MV-4-11 (cell line): ENCODE measurements at regions not wholly inside any gene's neighbourhood (a gene's known extent, or its start where the extent isn't known, plus 50 kb on each side); places are given as distances from the start of the nearest gene placed in this dataset.
A peak's percentile ranks its signal among the peaks of the same experiment; 100 is the strongest.

Experiments
- DNase-seq: peaks from one replicate; lab custom pipeline; 2025; lab: John Stamatoyannopoulos, UW

DNA sequence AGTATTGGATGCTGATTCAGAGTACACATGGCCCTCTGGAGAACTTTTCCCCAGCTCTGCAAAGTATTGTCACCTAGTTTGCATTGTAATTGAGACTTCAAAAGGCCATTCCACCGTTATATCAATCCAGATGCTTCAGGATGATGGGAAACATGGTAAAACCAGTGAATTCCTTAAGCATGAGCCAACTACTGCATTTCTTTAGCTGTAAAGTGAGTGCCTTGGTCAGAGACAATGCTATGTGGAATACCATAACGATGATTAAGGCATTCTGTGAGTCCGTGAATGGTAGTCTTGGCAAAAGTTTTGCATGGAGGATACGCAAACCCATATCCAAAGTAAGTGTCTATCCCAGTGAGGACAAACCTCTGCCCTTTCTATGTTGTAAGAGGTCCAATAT lies 355.2 kb downstream of the DCAF12L2 start:
- DNase-seq = no peak

DNA sequence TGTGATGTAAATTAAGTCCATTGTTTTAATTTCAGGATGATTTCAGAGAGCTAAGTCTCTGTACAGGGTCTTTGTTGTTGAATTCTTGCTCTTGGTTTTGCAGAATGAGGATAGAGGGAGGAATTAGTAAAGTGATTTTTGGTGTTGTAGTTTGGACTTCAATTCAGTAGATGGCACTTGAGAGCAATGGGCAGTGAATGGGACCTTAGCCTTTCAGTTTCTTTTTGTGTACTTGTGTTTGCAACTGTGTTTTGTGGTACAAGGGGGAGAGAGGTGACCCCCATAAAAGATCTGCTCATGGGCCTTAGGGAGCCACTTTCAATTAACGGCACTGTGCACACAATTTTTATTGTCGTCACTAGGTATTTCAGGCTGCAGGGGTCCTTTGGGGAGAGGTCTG lies 340.0 kb downstream of the DCAF12L2 start:
- no peak for DNase-seq

- no peak for DNase-seq
Observed at GRCh38 chrX:125826774-125827451, 339.2 kb downstream of the DCAF12L2 start.

DNA sequence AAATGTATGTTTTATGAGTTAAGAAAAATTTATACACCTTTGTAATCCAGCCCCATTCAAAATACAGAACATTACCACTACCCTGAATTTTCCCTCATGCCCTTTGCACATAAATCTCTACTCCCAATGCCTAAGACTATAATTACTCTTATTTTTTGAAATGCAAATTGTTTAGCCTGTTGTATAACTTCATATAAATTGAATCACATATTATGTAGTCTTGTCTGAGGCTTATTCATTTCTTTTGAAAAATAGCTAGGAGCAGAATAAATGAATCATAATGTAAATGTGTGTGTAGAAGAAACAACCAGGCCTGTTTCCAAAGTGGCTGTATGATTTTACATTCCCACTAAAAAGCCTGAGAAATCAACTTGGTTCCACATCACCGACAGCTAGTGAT lies 319.8 kb downstream of the DCAF12L2 start:
- no peak for DNase-seq

GRCh38 chrX:125850693-125851092 lies 315.4 kb downstream of the DCAF12L2 start:
- no peak for DNase-seq

GRCh38 chrX:125883169-125883568 lies 282.9 kb downstream of the DCAF12L2 start:
- no peak for DNase-seq

DNA sequence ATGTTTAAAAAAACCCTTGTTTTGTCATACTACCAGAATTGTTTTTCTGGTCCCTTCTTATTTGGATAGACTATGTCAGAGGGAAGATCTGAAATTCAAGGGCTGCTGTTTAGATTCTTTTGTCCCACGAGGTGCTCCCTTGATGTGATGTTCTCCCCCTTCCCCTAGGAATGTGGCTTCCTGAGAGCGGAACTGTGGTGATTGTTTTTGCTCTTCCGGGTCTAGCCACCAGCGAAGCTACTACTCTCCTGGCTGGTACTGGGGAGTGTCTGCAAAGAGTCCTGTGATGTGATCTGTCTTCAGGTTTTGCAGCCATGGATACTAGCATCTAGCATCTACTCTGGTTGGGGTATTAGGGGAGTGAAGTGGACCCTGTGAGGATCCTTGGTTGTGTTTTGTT lies 271.1 kb downstream of the DCAF12L2 start:
- no peak for DNase-seq

GRCh38 chrX:125895518-125895917 lies 270.6 kb downstream of the DCAF12L2 start:
- DNase-seq = no peak

DNA sequence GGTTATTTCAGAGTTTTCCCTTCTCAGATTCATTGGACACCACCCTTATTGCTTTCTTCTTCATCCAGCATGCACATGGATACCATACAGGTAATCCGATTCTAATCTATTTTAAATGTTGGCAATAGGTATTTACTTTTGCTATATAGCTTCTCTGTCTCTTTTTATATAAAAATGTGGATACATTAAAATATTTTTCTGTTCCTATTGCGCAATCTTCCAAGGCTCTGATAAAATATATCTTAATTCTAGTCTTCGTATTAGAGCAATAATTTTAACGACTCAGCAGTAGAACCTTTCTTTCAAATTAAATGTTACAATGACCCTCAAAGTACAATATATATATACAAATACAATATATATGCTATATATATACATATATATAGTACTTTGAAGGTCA lies 239.8 kb downstream of the DCAF12L2 start:
- no peak for DNase-seq

DNA sequence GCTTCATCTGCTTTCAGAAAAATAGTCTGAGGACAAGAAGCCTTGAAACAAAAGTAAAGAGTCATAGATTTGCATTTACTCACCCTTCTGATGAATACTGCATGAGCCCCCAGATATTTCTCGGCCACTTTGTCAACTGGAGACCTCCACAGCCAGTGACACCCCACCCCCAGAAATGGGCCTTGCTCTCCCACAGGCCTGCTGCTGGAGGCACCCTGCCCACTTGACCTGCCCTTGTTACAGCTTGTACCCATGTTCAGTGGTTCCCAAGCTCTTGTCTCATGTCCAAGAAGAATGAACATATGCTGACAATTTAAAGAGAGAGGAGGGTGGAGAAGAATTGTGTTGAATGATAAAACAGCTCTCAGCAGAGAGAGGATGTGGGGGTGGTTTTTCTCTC lies 225.1 kb downstream of the DCAF12L2 start:
- no peak for DNase-seq

DNA sequence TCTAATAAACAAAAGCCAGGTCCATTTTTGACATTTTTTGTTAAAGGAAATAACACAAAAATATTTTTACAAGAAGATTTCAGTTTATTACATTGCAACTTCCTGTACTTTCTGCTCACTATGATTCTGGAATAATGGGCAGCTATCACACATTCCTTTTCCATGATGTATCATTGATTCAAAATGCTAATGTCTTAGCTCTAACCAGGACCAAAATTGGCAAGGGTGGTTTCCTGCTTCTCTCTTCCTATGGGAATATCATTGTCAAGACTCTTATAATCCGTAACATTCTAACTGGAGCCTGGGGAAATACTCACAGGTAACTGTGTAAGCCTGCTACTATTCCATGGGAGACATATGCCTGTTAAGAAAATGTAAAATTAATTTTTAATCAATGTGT lies 218.6 kb downstream of the DCAF12L2 start:
- no peak for DNase-seq

DNA sequence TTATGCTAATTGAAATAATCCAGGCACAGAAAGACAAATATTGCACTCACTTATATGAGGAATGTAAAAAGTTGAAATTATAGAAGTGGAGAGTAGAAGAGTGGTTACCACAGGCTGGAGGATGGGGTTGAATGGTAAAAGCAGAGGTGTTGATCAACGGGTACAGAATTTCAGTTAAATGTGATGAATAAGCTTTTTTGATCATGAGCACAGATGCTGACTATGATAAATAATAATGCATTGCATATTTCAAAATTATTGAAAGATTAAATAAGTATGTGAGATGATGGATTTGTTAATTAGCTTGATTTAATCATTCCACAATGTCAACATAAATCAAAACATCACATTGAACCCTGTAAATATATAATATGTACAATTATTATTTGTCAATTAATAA lies 213.1 kb downstream of the DCAF12L2 start:
- DNase-seq = no peak

- DNase-seq = no peak
Observed at GRCh38 chrX:125953814-125954213, 212.3 kb downstream of the DCAF12L2 start.

DNA sequence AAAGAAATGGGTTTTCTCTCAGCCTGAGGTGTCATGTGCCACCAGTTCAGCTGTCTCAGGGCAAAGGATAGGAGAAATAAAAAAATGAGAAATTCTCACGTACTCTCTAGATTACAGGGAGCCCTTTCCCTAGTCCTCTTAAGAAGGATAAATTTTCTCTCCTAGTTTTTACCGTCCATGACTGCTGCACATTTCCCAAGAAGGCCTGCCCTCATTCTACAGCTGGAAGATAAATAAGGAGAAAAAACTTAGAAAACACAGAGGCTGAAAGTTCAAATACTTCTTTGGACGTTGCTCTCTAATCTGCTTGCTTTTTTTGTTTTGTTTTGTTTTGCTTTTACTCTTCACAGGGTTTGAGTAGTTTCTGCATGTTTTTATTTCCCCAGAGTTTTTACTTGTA lies 211.9 kb downstream of the DCAF12L2 start:
- DNase-seq = no peak

GRCh38 chrX:125977851-125978250 lies 188.2 kb downstream of the DCAF12L2 start:
- DNase-seq = no peak

DNA sequence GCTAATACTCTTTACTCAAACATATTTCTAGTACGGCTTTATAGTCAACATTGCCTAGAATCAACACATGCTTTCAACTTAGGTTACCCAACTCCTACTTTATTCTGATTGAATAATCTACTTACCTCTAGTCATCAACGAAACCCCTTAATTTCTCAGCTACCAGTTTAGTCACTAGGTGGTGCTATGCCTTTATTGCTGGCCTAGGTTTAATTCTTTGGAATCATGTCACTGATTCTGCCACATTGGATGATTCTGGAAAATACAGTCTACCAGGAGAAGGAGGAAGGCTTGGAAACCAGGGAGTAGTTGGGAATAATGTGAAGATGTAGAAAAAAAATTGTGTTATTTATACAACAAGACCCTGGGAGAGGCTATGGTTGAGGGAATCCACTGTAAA lies 167.7 kb downstream of the DCAF12L2 start:
- peak; percentile 2 for DNase-seq

DNA sequence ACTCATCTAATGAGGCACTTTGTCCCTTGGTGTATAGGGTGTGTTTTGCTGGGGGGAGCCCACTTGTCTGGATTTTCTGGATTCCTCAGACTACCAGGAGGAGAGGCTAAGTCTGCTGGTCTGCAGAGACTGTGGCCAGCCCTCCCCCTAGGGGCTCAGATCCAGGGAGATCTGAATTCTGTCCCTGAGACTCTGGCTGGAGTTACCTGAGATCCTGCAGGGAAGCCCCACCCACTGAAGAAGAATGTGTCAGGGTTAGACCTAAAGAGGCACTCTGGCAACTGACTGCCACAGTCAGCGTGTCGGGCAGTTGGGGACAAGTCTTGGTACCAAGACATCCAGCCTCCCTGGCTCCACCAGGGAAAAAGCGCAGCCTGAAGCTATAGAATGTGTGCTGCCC lies 138.9 kb downstream of the DCAF12L2 start:
- no peak for DNase-seq

- no peak for DNase-seq
Observed at GRCh38 chrX:126030021-126030420, 136.1 kb downstream of the DCAF12L2 start.

GRCh38 chrX:126063984-126064383 lies 102.1 kb downstream of the DCAF12L2 start:
- DNase-seq = peak; percentile 4

DNA sequence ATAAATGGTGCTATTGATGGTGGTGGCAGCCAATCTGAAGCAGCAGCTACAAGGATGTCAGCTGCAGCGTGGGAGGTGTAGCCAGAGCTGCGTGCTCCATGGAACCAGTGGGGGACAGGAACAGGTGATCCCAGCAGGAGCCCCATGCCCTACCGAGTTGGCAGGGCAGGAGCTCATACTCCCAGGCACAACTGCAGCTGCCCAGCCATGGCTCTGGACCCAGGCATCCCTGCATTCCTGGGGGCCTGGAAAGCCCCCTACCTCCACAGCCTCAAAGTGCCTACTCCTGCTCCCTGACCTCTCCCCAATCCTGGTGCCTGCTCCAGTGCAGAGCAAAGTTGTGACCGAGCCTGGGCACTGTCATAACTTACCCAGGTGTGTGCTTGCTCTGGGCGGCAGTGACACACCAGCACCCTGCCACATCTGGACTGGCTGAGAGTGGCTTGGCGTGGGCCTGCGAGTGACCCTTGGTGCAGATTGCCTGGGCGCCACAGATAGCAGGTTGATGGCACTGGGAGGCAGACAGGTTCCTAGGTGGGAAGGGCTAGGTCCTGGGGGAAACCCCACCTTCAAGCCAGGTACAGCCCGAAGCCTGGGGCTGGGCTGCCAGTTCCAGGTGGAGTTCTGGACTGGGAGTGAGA lies 101.1 kb downstream of the DCAF12L2 start:
- no peak for DNase-seq

GRCh38 chrX:126065901-126066660 lies 100.0 kb downstream of the DCAF12L2 start:
- no peak for DNase-seq
